ENCODE measurements at regions not wholly inside any gene's neighbourhood (a gene's known extent, or its start where the extent isn't known, plus 50 kb on each side); places are given as distances from the start of the nearest gene placed in this dataset.
"Not testable (repeated sequence)": the region's sequence is repeated elsewhere in the genome, so short reads cannot be mapped to it uniquely, and the experiment has no call there.

- no peak for DNase-seq (ENCODE audit: low read depth in 1 of 2, low spot score in 1 of 2)
Measured at GRCh38 chr6:140437619-140438345, 1063.3 kb upstream of the CITED2 start.

- no peak for DNase-seq (ENCODE audit: low read depth in 1 of 2, low spot score in 1 of 2)
Measured at GRCh38 chr6:140436023-140436811, 1061.8 kb upstream of the CITED2 start.

GRCh38 chr6:140434761-140435160 lies 1060.3 kb upstream of the CITED2 start:
- no peak for DNase-seq (ENCODE audit: low read depth in 1 of 2, low spot score in 1 of 2)

- DNase-seq (ENCODE audit: low read depth in 1 of 2, low spot score in 1 of 2): no peak
Measured at GRCh38 chr6:140433072-140433471, 1058.6 kb upstream of the CITED2 start.

GRCh38 chr6:140427842-140428241 lies 1053.4 kb upstream of the CITED2 start:
- no peak for DNase-seq (ENCODE audit: low read depth in 1 of 2, low spot score in 1 of 2)

- no peak for DNase-seq (ENCODE audit: low read depth in 1 of 2, low spot score in 1 of 2)
Measured at GRCh38 chr6:140414966-140415620, 1040.6 kb upstream of the CITED2 start.

- no peak for DNase-seq (ENCODE audit: low read depth in 1 of 2, low spot score in 1 of 2)
Measured at GRCh38 chr6:140403020-140403419, 1028.6 kb upstream of the CITED2 start.

GRCh38 chr6:140401761-140402160 lies 1027.3 kb upstream of the CITED2 start:
- no peak for DNase-seq (ENCODE audit: low read depth in 1 of 2, low spot score in 1 of 2)

GRCh38 chr6:140398076-140398475 lies 1023.6 kb upstream of the CITED2 start:
- DNase-seq (ENCODE audit: low read depth in 1 of 2, low spot score in 1 of 2): no peak

GRCh38 chr6:140397106-140397505 lies 1022.7 kb upstream of the CITED2 start:
- no peak for DNase-seq (ENCODE audit: low read depth in 1 of 2, low spot score in 1 of 2)

- no peak for DNase-seq (ENCODE audit: low read depth in 1 of 2, low spot score in 1 of 2)
Measured at GRCh38 chr6:140393665-140394540, 1019.5 kb upstream of the CITED2 start.

GRCh38 chr6:140388815-140389214 lies 1014.4 kb upstream of the CITED2 start:
- DNase-seq (ENCODE audit: low read depth in 1 of 2, low spot score in 1 of 2): no peak

- no peak for DNase-seq (ENCODE audit: low read depth in 1 of 2, low spot score in 1 of 2)
Measured at GRCh38 chr6:140388192-140388802, 1013.8 kb upstream of the CITED2 start.

GRCh38 chr6:140385679-140386078 lies 1011.2 kb upstream of the CITED2 start:
- DNase-seq (ENCODE audit: low read depth in 1 of 2, low spot score in 1 of 2): no peak

GRCh38 chr6:140382355-140382754 lies 1007.9 kb upstream of the CITED2 start:
- DNase-seq (ENCODE audit: low read depth in 1 of 2, low spot score in 1 of 2): no peak

GRCh38 chr6:140380427-140381218 lies 1006.2 kb upstream of the CITED2 start:
- no peak for DNase-seq (ENCODE audit: low read depth in 1 of 2, low spot score in 1 of 2)

- DNase-seq (ENCODE audit: low read depth in 1 of 2, low spot score in 1 of 2): no peak
Measured at GRCh38 chr6:140379919-140380318, 1005.5 kb upstream of the CITED2 start.

GRCh38 chr6:140376209-140376608 lies 1001.8 kb upstream of the CITED2 start:
- DNase-seq (ENCODE audit: low read depth in 1 of 2, low spot score in 1 of 2): no peak

- DNase-seq (ENCODE audit: low read depth in 1 of 2, low spot score in 1 of 2): not testable (repeated sequence)
Measured at GRCh38 chr6:140373728-140374127, 999.3 kb upstream of the CITED2 start.

- no peak for DNase-seq (ENCODE audit: low read depth in 1 of 2, low spot score in 1 of 2)
Measured at GRCh38 chr6:140372064-140372463, 997.6 kb upstream of the CITED2 start.

All from activated CD4-positive, alpha-beta T cell treated with anti-CD3 and anti-CD28 coated beads, Interleukin-2, amount 50 U/mL, for 24 hours (primary cell).